ENCODE measurements at regions not wholly inside any gene's neighbourhood (a gene's known extent, or its start where the extent isn't known, plus 50 kb on each side); places are given as distances from the start of the nearest gene placed in this dataset.
"Not testable (repeated sequence)": the region's sequence is repeated elsewhere in the genome, so short reads cannot be mapped to it uniquely, and the experiment has no call there.

GRCh38 chr19:28632371-28633080 lies 580.4 kb downstream of the UQCRFS1 start:
- no peak overlapping the region for H3K4me3 ChIP-seq (ENCODE audit: low read depth, low read length)
- DNase-seq (ENCODE audit: low read depth), result no peak

- no peak overlapping the region for H3K4me3 ChIP-seq (ENCODE audit: low read depth, low read length)
- no peak for DNase-seq (ENCODE audit: low read depth)
These were observed 581.0 kb downstream of the UQCRFS1 start for GRCh38 chr19:28631961-28632360.

- no peak for DNase-seq (ENCODE audit: low read depth)
- H3K4me3 ChIP-seq (ENCODE audit: low read depth, low read length), result no peak overlapping the region
These were observed 585.3 kb downstream of the UQCRFS1 start for GRCh38 chr19:28627669-28628068.

- not testable (repeated sequence) for H3K4me3 ChIP-seq (ENCODE audit: low read depth, low read length); DNase-seq (ENCODE audit: low read depth)
These were observed 586.5 kb downstream of the UQCRFS1 start for GRCh38 chr19:28626407-28626806.

GRCh38 chr19:28619816-28620429 lies 593.0 kb downstream of the UQCRFS1 start:
- no peak for DNase-seq (ENCODE audit: low read depth)
- H3K4me3 ChIP-seq (ENCODE audit: low read depth, low read length), result no peak overlapping the region

GRCh38 chr19:28618504-28618903 lies 594.4 kb downstream of the UQCRFS1 start:
- H3K4me3 ChIP-seq (ENCODE audit: low read depth, low read length), result no peak overlapping the region
- DNase-seq (ENCODE audit: low read depth), result no peak

- DNase-seq (ENCODE audit: low read depth), result no peak
- H3K4me3 ChIP-seq (ENCODE audit: low read depth, low read length), result no peak overlapping the region
These were observed 597.0 kb downstream of the UQCRFS1 start for GRCh38 chr19:28615966-28616365.

GRCh38 chr19:28615546-28615916 lies 597.4 kb downstream of the UQCRFS1 start:
- no peak for DNase-seq (ENCODE audit: low read depth)
- no peak overlapping the region for H3K4me3 ChIP-seq (ENCODE audit: low read depth, low read length)

- no peak for DNase-seq (ENCODE audit: low read depth)
- H3K4me3 ChIP-seq (ENCODE audit: low read depth, low read length), result no peak overlapping the region
These were observed 598.1 kb downstream of the UQCRFS1 start for GRCh38 chr19:28614634-28615545.

GRCh38 chr19:28612275-28612769 lies 600.6 kb downstream of the UQCRFS1 start:
- no peak for DNase-seq (ENCODE audit: low read depth)
- no peak overlapping the region for H3K4me3 ChIP-seq (ENCODE audit: low read depth, low read length)

GRCh38 chr19:28611227-28611914 lies 601.6 kb downstream of the UQCRFS1 start:
- not testable (repeated sequence) for H3K4me3 ChIP-seq (ENCODE audit: low read depth, low read length); DNase-seq (ENCODE audit: low read depth)

- no peak for DNase-seq (ENCODE audit: low read depth)
- H3K4me3 ChIP-seq (ENCODE audit: low read depth, low read length), result no peak overlapping the region
These were observed 602.2 kb downstream of the UQCRFS1 start for GRCh38 chr19:28610731-28611130.

- DNase-seq (ENCODE audit: low read depth), result no peak
These were observed 603.0 kb downstream of the UQCRFS1 start for GRCh38 chr19:28609944-28610343.

GRCh38 chr19:28609091-28609755 lies 603.7 kb downstream of the UQCRFS1 start:
- DNase-seq (ENCODE audit: low read depth), result no peak
- no peak overlapping the region for H3K4me3 ChIP-seq (ENCODE audit: low read depth, low read length)

More at GRCh38 chr19:28609944-28610343, 603.0 kb downstream of the UQCRFS1 start:
- H3K4me3 ChIP-seq (ENCODE audit: low read depth, low read length), result no peak overlapping the region

GRCh38 chr19:28608292-28608691 lies 604.7 kb downstream of the UQCRFS1 start:
- DNase-seq (ENCODE audit: low read depth), result no peak
- no peak overlapping the region for H3K4me3 ChIP-seq (ENCODE audit: low read depth, low read length)

GRCh38 chr19:28607066-28607583 lies 605.8 kb downstream of the UQCRFS1 start:
- no peak for DNase-seq (ENCODE audit: low read depth)
- no peak overlapping the region for H3K4me3 ChIP-seq (ENCODE audit: low read depth, low read length)

- DNase-seq (ENCODE audit: low read depth), result no peak
- no peak overlapping the region for H3K4me3 ChIP-seq (ENCODE audit: low read depth, low read length)
These were observed 606.5 kb downstream of the UQCRFS1 start for GRCh38 chr19:28606269-28607032.
